SK-N-SH (cell line): ENCODE measurements at regions not wholly inside any gene's neighbourhood (a gene's known extent, or its start where the extent isn't known, plus 50 kb on each side); places are given as distances from the start of the nearest gene placed in this dataset.

Experiments used
- CTCF ChIA-PET: fragments of 300-600, 350-600 bp; formaldehyde crosslinking; extraction: SDS; loops from one replicate; lab custom pipeline; 2021; lab: Yijun Ruan, JAX
- POLR2A ChIA-PET: fragments of 350-600 bp; sonication (Branson Sonifier 250); formaldehyde crosslinking; extraction: SDS; loops from one replicate; lab custom pipeline; 2020; ENCODE audit warnings: antibody characterized with exemption, inconsistent platforms; lab: Yijun Ruan, JAX
- DNase-seq: peaks from one replicate; pipeline ENCODE4 v3.0.0; 2012
- H2AFZ ChIP-seq: fragments of 200-600 bp; sonication (generic); 2 replicates; pipeline ENCODE4 v1.8.1; 2016; ENCODE audit warnings: antibody characterized with exemption, mild to moderate bottlenecking, low read depth
- H3F3A ChIP-seq: fragments of 200-600 bp; sonication (generic); replicated peaks from 2 replicates; pipeline ENCODE3; 2016; ENCODE audit warnings: antibody characterized with exemption, mild to moderate bottlenecking; ENCODE audit not compliant: insufficient read depth
- H3K27ac ChIP-seq, 2 experiments: fragments of 200-500 bp in 1 of 2; fragments of 200-600 bp in 1 of 2; sonication (Bioruptor generic) in 1 of 2; sonication (generic), shearing (Covaris generic) in 1 of 2; 2 replicates each; pipeline versions ENCODE4 v1.5.1 to v1.6.1; 2014 to 2016; ENCODE audit warnings: low read depth in 2 of 2, inconsistent platforms in 1 of 2, low read length in 1 of 2, mild to moderate bottlenecking in 1 of 2, mixed read lengths in 1 of 2
- H3K27me3 ChIP-seq: fragments of 200-600 bp; sonication (generic), shearing (Covaris generic); 2 replicates; pipeline ENCODE4 v1.6.1; 2016; ENCODE audit warnings: mixed run types; ENCODE audit not compliant: insufficient read depth
- H3K36me3 ChIP-seq, 2 experiments: fragments of 200-500 bp in 1 of 2; fragments of 200-600 bp in 1 of 2; sonication (Bioruptor generic) in 1 of 2; sonication (generic) in 1 of 2; replicated peaks in 1 of 2; 2 replicates each; pipeline versions ENCODE3 to v1.5.1; 2014 to 2016; ENCODE audit warnings: low read length in 1 of 2, mild to moderate bottlenecking in 1 of 2; ENCODE audit not compliant: insufficient read depth in 2 of 2, control insufficient read depth in 1 of 2
- H3K4me1 ChIP-seq, 2 experiments: fragments of 200-500 bp in 1 of 2; fragments of 200-600 bp in 1 of 2; sonication (Bioruptor generic) in 1 of 2; sonication (generic), shearing (Covaris generic) in 1 of 2; 2 replicates each; pipeline versions ENCODE4 v1.5.1 to v1.6.1; 2014 to 2016; ENCODE audit warnings: low read depth in 1 of 2, low read length in 1 of 2, mixed run types in 1 of 2; ENCODE audit not compliant: insufficient read depth in 2 of 2, control insufficient read depth in 1 of 2
- H3K4me2 ChIP-seq: fragments of 200-600 bp; sonication (generic), shearing (Covaris generic); 2 replicates; pipeline ENCODE4 v1.6.1; 2017; ENCODE audit warnings: mixed run types
- H3K4me3 ChIP-seq, 2 experiments: fragments of 200-500 bp in 1 of 2; fragments of 200-600 bp in 1 of 2; sonication (Bioruptor generic) in 1 of 2; sonication (generic), shearing (Covaris generic) in 1 of 2; 2 replicates each; pipeline versions ENCODE4 v1.5.1 to v1.8.1; 2014 to 2016; ENCODE audit warnings: low read depth in 2 of 2, inconsistent platforms in 1 of 2, low read length in 1 of 2, mild to moderate bottlenecking in 1 of 2, mixed read lengths in 1 of 2, moderate library complexity in 1 of 2
- H3K79me2 ChIP-seq: fragments of 200-600 bp; sonication (generic); 2 replicates; pipeline ENCODE4 v1.8.1; 2017; ENCODE audit warnings: mild to moderate bottlenecking; ENCODE audit not compliant: insufficient read depth
- H3K9ac ChIP-seq: fragments of 200-600 bp; sonication (generic); 2 replicates; pipeline ENCODE4 v1.6.1; 2017; ENCODE audit warnings: mixed run types
- H3K9me2 ChIP-seq: fragments of 200-600 bp; sonication (generic); 2 replicates; pipeline ENCODE4 v1.6.1; 2017; ENCODE audit warnings: mixed run types
- H3K9me3 ChIP-seq: fragments of 200-600 bp; sonication (generic); 2 replicates; pipeline ENCODE4 v1.6.1; 2017; ENCODE audit warnings: mixed run types, mild to moderate bottlenecking, moderate library complexity
- H4K20me1 ChIP-seq: fragments of 200-600 bp; sonication (generic); 2 replicates; pipeline ENCODE4 v1.6.1; 2017; ENCODE audit warnings: mild to moderate bottlenecking, mixed run types; ENCODE audit not compliant: insufficient read depth
- CHD2 ChIP-seq: fragments of 150-350 bp; IDR thresholded peaks from 2 replicates; pipeline ENCODE4 v1.6.1; 2018; ENCODE audit warnings: low read length; ENCODE audit not compliant: partially characterized antibody
- CTCF ChIP-seq: fragments of 200-600 bp; sonication (generic); IDR thresholded peaks from 2 replicates; pipeline ENCODE4 v1.6.1; 2017; ENCODE audit warnings: antibody characterized with exemption, mild to moderate bottlenecking, moderate library complexity
- EP300 ChIP-seq, 2 experiments: IDR thresholded peaks; 2 replicates each; pipeline versions ENCODE4 v1.4.0 to v1.6.1; 2012; ENCODE audit warnings: borderline replicate concordance in 1 of 2, low read depth in 1 of 2, low read length in 1 of 2
- EZH2phosphoT487 ChIP-seq: fragments of 200-600 bp; sonication (generic); IDR thresholded peaks from 2 replicates; pipeline ENCODE4 v1.6.1; 2017; ENCODE audit warnings: low read depth, mixed run types, mild to moderate bottlenecking, antibody characterized with exemption, moderate library complexity, borderline replicate concordance
- FOXJ3 ChIP-seq: sonication (generic); formaldehyde crosslinking; IDR thresholded peaks from 2 replicates; pipeline ENCODE4 v1.5.1; 2020; ENCODE audit warnings: mild to moderate bottlenecking, missing genetic modification reagents
- FOXM1 ChIP-seq: IDR thresholded peaks from 2 replicates; pipeline ENCODE4 v1.4.0; 2012; ENCODE audit warnings: low read depth, mild to moderate bottlenecking
- GABPA ChIP-seq: IDR thresholded peaks from 2 replicates; pipeline ENCODE4 v1.4.0; 2012; ENCODE audit warnings: low read depth, mild to moderate bottlenecking
- GATA2 ChIP-seq: sonication (generic); formaldehyde crosslinking; IDR thresholded peaks from 2 replicates; pipeline ENCODE4 v1.5.0; 2020; ENCODE audit warnings: mild to moderate bottlenecking, missing genetic modification reagents
- JUND ChIP-seq: IDR thresholded peaks from 2 replicates; pipeline ENCODE4 v1.4.0; 2012
- MAX ChIP-seq: IDR thresholded peaks from 2 replicates; pipeline ENCODE4 v1.4.0; 2012; ENCODE audit warnings: low read depth
- MEF2A ChIP-seq: IDR thresholded peaks from 2 replicates; pipeline ENCODE4 v1.4.0; 2012; ENCODE audit warnings: low read depth, borderline replicate concordance
- MXI1 ChIP-seq: IDR thresholded peaks from 2 replicates; pipeline ENCODE4 v1.6.1; 2012; ENCODE audit warnings: mild to moderate bottlenecking, low read depth, low read length, improper control_type of control experiment
- NFIC ChIP-seq: IDR thresholded peaks from 2 replicates; pipeline ENCODE4 v1.4.0; 2012; ENCODE audit warnings: borderline replicate concordance
- NRF1 ChIP-seq: IDR thresholded peaks from 2 replicates; pipeline ENCODE4 v1.6.1; 2012; ENCODE audit warnings: low read depth, mild to moderate bottlenecking, low read length
- POLR2AphosphoS5 ChIP-seq: IDR thresholded peaks from 2 replicates; pipeline ENCODE4 v1.6.1; 2012; ENCODE audit warnings: low read depth, low read length
- RAD21 ChIP-seq: IDR thresholded peaks from 2 replicates; pipeline ENCODE4 v1.6.1; 2012; ENCODE audit warnings: mild to moderate bottlenecking, low read length
- REST ChIP-seq: IDR thresholded peaks from 2 replicates; pipeline ENCODE4 v1.6.1; 2012; ENCODE audit warnings: mild to moderate bottlenecking, low read depth, low read length, moderate library complexity
- RXRA ChIP-seq: IDR thresholded peaks from 2 replicates; pipeline ENCODE4 v1.4.0; 2012; ENCODE audit warnings: low read depth, mild to moderate bottlenecking, borderline replicate concordance
- TAF1 ChIP-seq: IDR thresholded peaks from 2 replicates; pipeline ENCODE4 v1.6.1; 2012; ENCODE audit warnings: low read depth, mild to moderate bottlenecking, low read length, moderate library complexity, borderline replicate concordance
- USF2 ChIP-seq: fragments of 150-350 bp; IDR thresholded peaks from 2 replicates; pipeline ENCODE4 v1.6.1; 2017; ENCODE audit warnings: antibody characterized with exemption, low read length, low read depth, borderline replicate concordance
- ZBTB33 ChIP-seq: IDR thresholded peaks from 2 replicates; pipeline ENCODE4 v1.4.0; 2012; ENCODE audit warnings: low read depth, borderline replicate concordance
- WGBS: methylation state at CpG from one replicate; pipeline ENCODE4 v1.1.6; 2017; ENCODE audit warnings: low lambda C conversion rate; 5-methylcytosine and 5-hydroxymethylcytosine counted together

GRCh38 chr15:98228846-98229245 lies 268.3 kb downstream of the ARRDC4 start:
- H3K27ac ChIP-seq, result no peak overlapping the region
- H3K36me3 ChIP-seq, result no peaks in the 10 kb centered on the region
- H3K79me2 ChIP-seq, result no peaks in the 10 kb centered on the region
- DNase-seq, result no peak
- H3K9me3 ChIP-seq, result no peaks in the 10 kb centered on the region
- H3K9ac ChIP-seq, result no peak overlapping the region
- ChIA-PET CTCF (interaction anchor here (0.9 to 1.5 kb wide), 2 partner anchors 64 to 82 kb away, joined by 3 read pairs; no protein-coding TSS in a partner anchor), POLR2A (no interaction called here)
- under 1% methylated on average over 4 of the region's 4 CpGs for WGBS
- no peaks in the 10 kb centered on the region for H3K9me2 ChIP-seq
- H2AFZ ChIP-seq, result no peak overlapping the region
- no peak overlapping the region for H3K4me3 ChIP-seq
- no peaks in the 10 kb centered on the region for H4K20me1 ChIP-seq
- no peaks in the 10 kb centered on the region for H3K27me3 ChIP-seq
- no peaks in the 10 kb centered on the region for H3K4me1 ChIP-seq
- no peak for TF ChIP-seq MXI1
- H3K4me2 ChIP-seq, result no peak overlapping the region
- H3F3A ChIP-seq, result no peaks in the 10 kb centered on the region

- H3F3A ChIP-seq, result no peaks in the 10 kb centered on the region
- no peak overlapping the region for H3K4me3 ChIP-seq
- WGBS, result 8% methylated on average over 5 of the region's 5 CpGs
- no peak overlapping the region for H3K27ac ChIP-seq
- CTCF ChIA-PET, result no interaction called here
- H3K36me3 ChIP-seq, result no peaks in the 10 kb centered on the region
- POLR2A ChIA-PET, result no interaction called here
- TF ChIP-seq REST, result no peak
- TF ChIP-seq USF2, result no peak
- TF ChIP-seq RAD21, result no peak
- no peak for TF ChIP-seq NFIC
- no peak for TF ChIP-seq EP300 (IDR thresholded peaks at IDR 0.05; ENCODE audit: borderline replicate concordance in 1 of 2, low read depth in 1 of 2, low read length in 1 of 2)
- TF ChIP-seq GATA2, result no peak
- TF ChIP-seq FOXM1, result no peak
- TF ChIP-seq TAF1, result no peak
- no peak for TF ChIP-seq CHD2
- TF ChIP-seq MAX, result no peak
- no peak for TF ChIP-seq MEF2A
- no peak for TF ChIP-seq GABPA
- no peak for TF ChIP-seq EZH2phosphoT487
- no peak for TF ChIP-seq CTCF
- no peak for TF ChIP-seq RXRA
- no peak for TF ChIP-seq ZBTB33
- TF ChIP-seq FOXJ3 (CRISPR knock-in tag), result no peak
- TF ChIP-seq JUND, result no peak
- no peak for TF ChIP-seq NRF1
- TF ChIP-seq POLR2AphosphoS5, result no peak
- H3K27me3 ChIP-seq, result no peaks in the 10 kb centered on the region
- no peak overlapping the region for H3K9ac ChIP-seq
- DNase-seq, result no peak
- no peaks in the 10 kb centered on the region for H3K9me2 ChIP-seq
- no peaks in the 10 kb centered on the region for H3K9me3 ChIP-seq
- H3K79me2 ChIP-seq, result no peaks in the 10 kb centered on the region
- no peak overlapping the region for H3K4me2 ChIP-seq
- no peaks in the 10 kb centered on the region for H3K4me1 ChIP-seq
- H4K20me1 ChIP-seq, result no peaks in the 10 kb centered on the region
- H2AFZ ChIP-seq, result no peak overlapping the region
Measured at GRCh38 chr15:98230975-98231374, 270.5 kb downstream of the ARRDC4 start.
